ENCODE measurements at regions not wholly inside any gene's neighbourhood (a gene's known extent, or its start where the extent isn't known, plus 50 kb on each side); places are given as distances from the start of the nearest gene placed in this dataset.

DNA sequence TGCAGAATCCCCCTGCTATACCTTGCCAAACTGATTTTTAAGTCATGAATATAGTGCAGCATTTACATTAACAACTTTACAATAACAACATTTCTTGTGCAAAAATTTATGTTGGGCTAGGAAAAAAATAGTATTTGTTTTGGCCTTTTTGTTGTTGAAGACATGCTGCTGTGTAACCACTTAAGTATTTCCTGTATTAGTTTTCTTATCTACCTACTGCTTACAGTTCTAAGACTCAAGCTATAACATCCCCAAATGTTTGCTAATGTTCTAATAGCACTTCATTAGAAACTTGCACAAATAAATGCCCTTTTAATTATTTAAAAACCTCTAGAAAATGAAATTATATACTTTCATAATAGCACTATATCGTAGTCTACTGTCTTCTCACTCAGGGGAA, 154.3 kb upstream of the DOCK10 start:
- ChIA-PET CTCF (no interaction called here), POLR2A (ENCODE audit: unreplicated experiment) (no interaction called here)
- Histone ChIP-seq H3K4me2 (no peak overlapping the region), H3K9me2 (ENCODE audit: insufficient read depth) (0 out of 2 replicates have a peak, but pooled peaks cover 4% of the 10 kb centered on the region), H3K4me3 (no peak overlapping the region), H3F3A (ENCODE audit: insufficient read depth, low read depth) (no peaks in the 10 kb centered on the region), H3K36me3 (ENCODE audit: low read depth) (no peaks in the 10 kb centered on the region), H3K4me1 (replicated peaks; ENCODE audit: insufficient read depth) (no peaks in the 10 kb centered on the region), H4K20me1 (ENCODE audit: insufficient read depth) (no peaks in the 10 kb centered on the region), H2AFZ (no peak overlapping the region), H3K27ac (no peak overlapping the region), H3K79me2 (ENCODE audit: low read depth) (no peaks in the 10 kb centered on the region), H3K9me3 (ENCODE audit: insufficient read depth, low read depth) (no peaks in the 10 kb centered on the region), H3K27me3 (ENCODE audit: insufficient read depth, low read depth) (no peaks in the 10 kb centered on the region)
- no peak for DNase-seq
- intact Hi-C loops (cut with micrococcal nuclease; ENCODE audit: unreplicated experiment), result no loop called here
- BruUV-seq (replicated peaks), result no TSS peak
- TF ChIP-seq, protein P1, sequence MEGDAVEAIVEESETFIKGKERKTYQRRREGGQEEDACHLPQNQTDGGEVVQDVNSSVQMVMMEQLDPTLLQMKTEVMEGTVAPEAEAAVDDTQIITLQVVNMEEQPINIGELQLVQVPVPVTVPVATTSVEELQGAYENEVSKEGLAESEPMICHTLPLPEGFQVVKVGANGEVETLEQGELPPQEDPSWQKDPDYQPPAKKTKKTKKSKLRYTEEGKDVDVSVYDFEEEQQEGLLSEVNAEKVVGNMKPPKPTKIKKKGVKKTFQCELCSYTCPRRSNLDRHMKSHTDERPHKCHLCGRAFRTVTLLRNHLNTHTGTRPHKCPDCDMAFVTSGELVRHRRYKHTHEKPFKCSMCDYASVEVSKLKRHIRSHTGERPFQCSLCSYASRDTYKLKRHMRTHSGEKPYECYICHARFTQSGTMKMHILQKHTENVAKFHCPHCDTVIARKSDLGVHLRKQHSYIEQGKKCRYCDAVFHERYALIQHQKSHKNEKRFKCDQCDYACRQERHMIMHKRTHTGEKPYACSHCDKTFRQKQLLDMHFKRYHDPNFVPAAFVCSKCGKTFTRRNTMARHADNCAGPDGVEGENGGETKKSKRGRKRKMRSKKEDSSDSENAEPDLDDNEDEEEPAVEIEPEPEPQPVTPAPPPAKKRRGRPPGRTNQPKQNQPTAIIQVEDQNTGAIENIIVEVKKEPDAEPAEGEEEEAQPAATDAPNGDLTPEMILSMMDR (conservative IDR thresholded peaks at IDR 0.05), result no peak
- no peak for TF ChIP-seq EZH2 (IDR thresholded peaks at IDR 0.05; ENCODE audit: low read depth)

DNA sequence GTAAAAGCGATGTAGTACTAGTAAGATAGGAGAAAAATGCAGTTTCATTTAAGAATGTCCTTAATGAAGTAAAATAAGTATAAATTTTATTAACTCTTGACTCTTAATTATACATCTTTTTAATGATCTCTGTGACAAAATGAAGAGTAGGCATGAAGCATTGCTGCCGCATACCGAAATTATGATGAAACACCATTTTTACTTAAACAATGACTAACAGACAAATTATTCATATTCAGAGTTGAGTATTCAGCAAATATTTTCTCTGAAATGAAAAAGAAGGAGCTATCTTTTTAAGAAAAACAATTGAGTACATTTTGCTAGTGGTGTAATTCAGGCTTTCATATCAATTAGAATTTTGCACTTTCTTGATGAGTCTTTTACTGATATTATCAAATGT, 150.6 kb upstream of the DOCK10 start:
- no TSS peak for BruUV-seq (replicated peaks)
- no peaks in the 10 kb centered on the region for H4K20me1 ChIP-seq (ENCODE audit: insufficient read depth)
- no peaks in the 10 kb centered on the region for H3K79me2 ChIP-seq (ENCODE audit: low read depth)
- H2AFZ ChIP-seq, result no peak overlapping the region
- no peak for DNase-seq
- no peaks in the 10 kb centered on the region for H3K9me3 ChIP-seq (ENCODE audit: insufficient read depth, low read depth)
- H3K9me2 ChIP-seq (ENCODE audit: insufficient read depth), result peaks cover 7% of the 10 kb centered on the region; the same call in 1 of the 2 replicates
- H3K27me3 ChIP-seq (ENCODE audit: insufficient read depth, low read depth), result no peaks in the 10 kb centered on the region
- H3K4me3 ChIP-seq, result no peak overlapping the region
- TF ChIP-seq, protein P1 (conservative IDR thresholded peaks at IDR 0.05), result no peak
- TF ChIP-seq EZH2 (IDR thresholded peaks at IDR 0.05; ENCODE audit: low read depth), result no peak
- no peaks in the 10 kb centered on the region for H3K36me3 ChIP-seq (ENCODE audit: low read depth)
- POLR2A ChIA-PET (ENCODE audit: unreplicated experiment), result interaction anchor here (0.8 kb wide), 1 partner anchor 1128 kb away, joined by 6 read pairs; no protein-coding TSS in a partner anchor
- intact Hi-C loops (cut with micrococcal nuclease; ENCODE audit: unreplicated experiment), result no loop called here
- H3K27ac ChIP-seq, result no peak overlapping the region
- H3K4me2 ChIP-seq, result no peak overlapping the region
- no peaks in the 10 kb centered on the region for H3F3A ChIP-seq (ENCODE audit: insufficient read depth, low read depth)
- CTCF ChIA-PET, result no interaction called here
- no peaks in the 10 kb centered on the region for H3K4me1 ChIP-seq (replicated peaks; ENCODE audit: insufficient read depth)

DNA sequence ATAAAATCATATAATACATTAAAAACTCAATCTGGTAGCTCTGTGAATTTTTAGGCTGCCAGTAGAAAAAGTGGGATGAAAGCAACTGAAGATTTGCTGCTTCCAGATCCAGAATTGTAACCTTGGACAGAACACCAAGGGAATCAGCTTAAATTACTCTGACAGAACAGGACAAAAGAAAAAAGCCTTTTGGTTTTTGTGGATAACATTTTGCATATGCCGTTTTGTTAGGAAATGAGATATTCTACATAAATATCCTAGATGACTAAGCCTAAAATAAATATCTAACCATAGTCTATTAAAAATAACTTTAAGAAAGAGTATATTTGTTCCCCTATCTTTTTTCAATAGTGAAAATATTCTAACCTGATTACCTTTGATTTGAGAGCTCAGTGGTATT, 148.7 kb upstream of the DOCK10 start:
- Histone ChIP-seq H3K79me2 (ENCODE audit: low read depth) (no peaks in the 10 kb centered on the region), H3K9me3 (ENCODE audit: insufficient read depth, low read depth) (no peaks in the 10 kb centered on the region), H3K27ac (no peak overlapping the region), H3K36me3 (ENCODE audit: low read depth) (no peaks in the 10 kb centered on the region), H4K20me1 (ENCODE audit: insufficient read depth) (no peaks in the 10 kb centered on the region), H3K4me3 (no peak overlapping the region), H3F3A (ENCODE audit: insufficient read depth, low read depth) (no peaks in the 10 kb centered on the region), H3K4me1 (replicated peaks; ENCODE audit: insufficient read depth) (no peaks in the 10 kb centered on the region), H3K4me2 (no peak overlapping the region), H3K27me3 (ENCODE audit: insufficient read depth, low read depth) (no peaks in the 10 kb centered on the region), H2AFZ (no peak overlapping the region), H3K9me2 (ENCODE audit: insufficient read depth) (peaks cover 12% of the 10 kb centered on the region; the same call in 1 of the 2 replicates)
- ChIA-PET POLR2A (ENCODE audit: unreplicated experiment) (no interaction called here), CTCF (interaction anchor here (0.6 kb wide), 1 partner anchor 117 kb away, joined by 4 read pairs; no protein-coding TSS in a partner anchor)
- intact Hi-C loops (cut with micrococcal nuclease; ENCODE audit: unreplicated experiment), result no loop called here
- no peak for DNase-seq
- no TSS peak for BruUV-seq (replicated peaks)
- TF ChIP-seq, protein P1 (conservative IDR thresholded peaks at IDR 0.05), result no peak
- TF ChIP-seq EZH2 (IDR thresholded peaks at IDR 0.05; ENCODE audit: low read depth), result no peak
